ENCODE measurements at regions not wholly inside any gene's neighbourhood (a gene's known extent, or its start where the extent isn't known, plus 50 kb on each side); places are given as distances from the start of the nearest gene placed in this dataset.
"Not testable (repeated sequence)": the region's sequence is repeated elsewhere in the genome, so short reads cannot be mapped to it uniquely, and the experiment has no call there.

GRCh38 chr6:51152594-51152993 is 333.9 kb downstream of the TFAP2B start:
- Histone ChIP-seq H3K9me2 (ENCODE audit: insufficient read depth) (no peaks in the 10 kb centered on the region), H3K27ac (no peak overlapping the region), H3K27me3 (ENCODE audit: insufficient read depth, low read depth) (no peaks in the 10 kb centered on the region), H3F3A (ENCODE audit: insufficient read depth, low read depth) (no peaks in the 10 kb centered on the region), H3K4me1 (replicated peaks; ENCODE audit: insufficient read depth) (no peaks in the 10 kb centered on the region), H3K4me2 (no peak overlapping the region), H4K20me1 (ENCODE audit: insufficient read depth) (no peaks in the 10 kb centered on the region), H3K36me3 (ENCODE audit: low read depth) (no peaks in the 10 kb centered on the region), H3K9me3 (ENCODE audit: insufficient read depth, low read depth) (no peaks in the 10 kb centered on the region), H3K79me2 (ENCODE audit: low read depth) (no peaks in the 10 kb centered on the region), H2AFZ (no peak overlapping the region), H3K4me3 (no peak overlapping the region)
- TF ChIP-seq EZH2 (IDR thresholded peaks at IDR 0.05; ENCODE audit: low read depth) (no peak), CTCF (conservative IDR thresholded peaks at IDR 0.05) (no peak)
- no peak for DNase-seq
- ChIA-PET CTCF (no interaction called here), POLR2A (ENCODE audit: unreplicated experiment) (no interaction called here)
- BruUV-seq (replicated peaks) = no TSS peak
- intact Hi-C loops (cut with micrococcal nuclease; ENCODE audit: unreplicated experiment) = no loop called here

DNA sequence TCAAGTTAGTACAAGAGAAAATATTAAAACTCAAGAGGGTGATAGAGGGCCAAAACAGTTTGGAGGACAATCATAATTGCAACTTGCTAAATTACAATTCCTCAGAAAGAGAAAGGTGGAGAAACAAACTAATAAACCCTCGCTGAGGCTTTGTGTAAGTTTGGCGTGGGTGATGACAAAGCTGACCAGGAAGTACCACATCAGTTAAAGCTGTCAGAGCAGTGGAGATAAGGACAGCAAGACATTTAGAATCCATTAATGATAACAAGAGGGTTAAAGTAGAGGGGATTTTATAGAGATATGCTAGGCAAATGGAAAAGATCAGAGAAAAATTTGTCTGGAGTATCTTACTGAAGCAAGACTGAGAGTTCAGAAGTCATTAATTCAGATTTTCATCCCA is 334.4 kb downstream of the TFAP2B start:
- H3K27me3 ChIP-seq (ENCODE audit: insufficient read depth, low read depth) = no peaks in the 10 kb centered on the region
- H4K20me1 ChIP-seq (ENCODE audit: insufficient read depth) = no peaks in the 10 kb centered on the region
- H3K27ac ChIP-seq = no peak overlapping the region
- intact Hi-C loops (cut with micrococcal nuclease; ENCODE audit: unreplicated experiment) = no loop called here
- no peaks in the 10 kb centered on the region for H3F3A ChIP-seq (ENCODE audit: insufficient read depth, low read depth)
- no peaks in the 10 kb centered on the region for H3K9me2 ChIP-seq (ENCODE audit: insufficient read depth)
- H2AFZ ChIP-seq = no peak overlapping the region
- no peak for DNase-seq
- no peaks in the 10 kb centered on the region for H3K79me2 ChIP-seq (ENCODE audit: low read depth)
- H3K4me3 ChIP-seq = no peak overlapping the region
- no TSS peak for BruUV-seq (replicated peaks)
- ChIA-PET POLR2A (ENCODE audit: unreplicated experiment) (no interaction called here), CTCF (no interaction called here)
- no peak for TF ChIP-seq EZH2 (IDR thresholded peaks at IDR 0.05; ENCODE audit: low read depth)
- TF ChIP-seq CTCF (conservative IDR thresholded peaks at IDR 0.05) = no peak
- no peak overlapping the region for H3K4me2 ChIP-seq
- no peaks in the 10 kb centered on the region for H3K4me1 ChIP-seq (replicated peaks; ENCODE audit: insufficient read depth)
- H3K36me3 ChIP-seq (ENCODE audit: low read depth) = no peaks in the 10 kb centered on the region
- no peaks in the 10 kb centered on the region for H3K9me3 ChIP-seq (ENCODE audit: insufficient read depth, low read depth)

DNA sequence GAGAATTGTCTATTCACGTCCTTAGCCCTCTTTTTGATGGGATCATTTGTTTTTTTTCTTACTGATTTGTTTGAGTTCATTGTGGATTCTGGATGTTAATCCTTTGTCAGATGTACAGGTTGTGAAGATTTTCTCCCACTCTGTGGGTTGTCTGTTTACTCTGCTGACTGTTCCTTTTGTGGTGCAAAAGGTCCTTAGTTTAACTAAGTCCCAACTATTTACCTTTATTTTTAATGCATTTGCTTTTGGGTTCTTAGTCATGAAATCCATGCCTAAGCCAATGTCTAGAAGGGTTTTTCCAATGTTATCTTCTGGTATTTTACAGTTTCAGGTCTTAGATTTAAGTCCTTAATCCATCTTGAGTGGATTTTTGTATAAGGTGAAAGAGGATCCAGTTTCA is 336.3 kb downstream of the TFAP2B start:
- DNase-seq; H3K27ac ChIP-seq; H3K4me2 ChIP-seq; H2AFZ ChIP-seq; H3K79me2 ChIP-seq (ENCODE audit: low read depth); H3K36me3 ChIP-seq (ENCODE audit: low read depth); H3K9me2 ChIP-seq (ENCODE audit: insufficient read depth); H3F3A ChIP-seq (ENCODE audit: insufficient read depth, low read depth); POLR2A ChIA-PET (ENCODE audit: unreplicated experiment); intact Hi-C loops (cut with micrococcal nuclease; ENCODE audit: unreplicated experiment); H3K27me3 ChIP-seq (ENCODE audit: insufficient read depth, low read depth); H3K4me3 ChIP-seq; H3K9me3 ChIP-seq (ENCODE audit: insufficient read depth, low read depth); BruUV-seq (replicated peaks); CTCF ChIA-PET; H3K4me1 ChIP-seq (replicated peaks; ENCODE audit: insufficient read depth); H4K20me1 ChIP-seq (ENCODE audit: insufficient read depth): not testable (repeated sequence)

GRCh38 chr6:51159260-51159659 is 340.6 kb downstream of the TFAP2B start:
- H3K9me2 ChIP-seq (ENCODE audit: insufficient read depth); H3K36me3 ChIP-seq (ENCODE audit: low read depth); H4K20me1 ChIP-seq (ENCODE audit: insufficient read depth); H3K4me3 ChIP-seq; H2AFZ ChIP-seq; H3K79me2 ChIP-seq (ENCODE audit: low read depth); H3K4me2 ChIP-seq; H3K27me3 ChIP-seq (ENCODE audit: insufficient read depth, low read depth); POLR2A ChIA-PET (ENCODE audit: unreplicated experiment); DNase-seq; CTCF ChIA-PET; H3K27ac ChIP-seq; BruUV-seq (replicated peaks); H3F3A ChIP-seq (ENCODE audit: insufficient read depth, low read depth); H3K9me3 ChIP-seq (ENCODE audit: insufficient read depth, low read depth); H3K4me1 ChIP-seq (replicated peaks; ENCODE audit: insufficient read depth); intact Hi-C loops (cut with micrococcal nuclease; ENCODE audit: unreplicated experiment): not testable (repeated sequence)
